CD4-positive, alpha-beta T cell treated with Interleukin-6 for 4 hours (primary cell): ENCODE measurements at regions not wholly inside any gene's neighbourhood (a gene's known extent, or its start where the extent isn't known, plus 50 kb on each side); places are given as distances from the start of the nearest gene placed in this dataset.
"Not testable (repeated sequence)": the region's sequence is repeated elsewhere in the genome, so short reads cannot be mapped to it uniquely, and the experiment has no call there.

Experiments
- DNase-seq: peaks from one replicate; pipeline ENCODE4 v3.0.0-alpha.2; 2020; ENCODE audit warnings: mixed read lengths

GRCh38 chr15:20060838-20061237, 480.8 kb downstream of the GOLGA6L6 start:
- DNase-seq: not testable (repeated sequence)

DNA sequence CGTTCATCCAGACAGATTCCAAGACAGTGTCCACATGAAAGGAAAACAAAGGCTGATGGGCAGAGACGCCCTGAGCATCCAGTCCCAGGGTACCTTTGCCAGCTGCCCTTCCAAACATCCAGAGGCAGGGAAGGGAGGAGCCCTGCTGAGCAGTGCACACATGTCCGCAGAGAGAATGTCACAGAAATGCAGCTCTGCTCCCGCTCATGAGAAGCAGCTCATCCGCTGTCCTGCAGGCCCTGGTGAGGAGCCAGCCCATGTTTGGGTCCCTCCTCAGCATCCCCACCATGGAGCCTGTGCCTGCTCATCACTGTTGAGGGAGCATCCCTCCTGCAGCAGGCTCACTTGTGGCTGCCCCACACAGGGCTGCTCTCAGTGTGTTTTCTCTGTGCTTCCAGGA, 484.7 kb downstream of the GOLGA6L6 start:
- DNase-seq: not testable (repeated sequence)

DNA sequence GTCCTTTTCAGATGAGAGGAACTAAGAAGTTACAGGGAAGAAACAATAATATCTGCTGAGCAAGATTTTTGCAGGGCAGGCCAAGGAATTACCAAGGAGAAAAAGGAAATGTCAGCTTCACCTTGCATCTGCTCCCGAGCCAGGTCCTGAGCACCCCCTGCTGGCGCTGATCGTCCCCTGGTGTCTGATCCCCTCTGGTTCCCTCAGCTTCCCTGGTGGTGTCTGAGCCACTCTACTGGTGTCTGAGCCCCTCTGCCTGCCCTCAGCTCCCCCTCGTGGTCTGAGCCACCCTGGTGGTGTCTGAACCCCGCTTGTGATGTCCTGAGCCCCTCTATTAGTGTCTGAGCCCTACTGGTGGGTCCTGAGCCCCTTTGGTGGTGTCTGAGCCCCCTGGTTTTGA, 485.7 kb downstream of the GOLGA6L6 start:
- DNase-seq: not testable (repeated sequence)

GRCh38 chr15:20048189-20048588, 493.4 kb downstream of the GOLGA6L6 start:
- not testable (repeated sequence) for DNase-seq

DNA sequence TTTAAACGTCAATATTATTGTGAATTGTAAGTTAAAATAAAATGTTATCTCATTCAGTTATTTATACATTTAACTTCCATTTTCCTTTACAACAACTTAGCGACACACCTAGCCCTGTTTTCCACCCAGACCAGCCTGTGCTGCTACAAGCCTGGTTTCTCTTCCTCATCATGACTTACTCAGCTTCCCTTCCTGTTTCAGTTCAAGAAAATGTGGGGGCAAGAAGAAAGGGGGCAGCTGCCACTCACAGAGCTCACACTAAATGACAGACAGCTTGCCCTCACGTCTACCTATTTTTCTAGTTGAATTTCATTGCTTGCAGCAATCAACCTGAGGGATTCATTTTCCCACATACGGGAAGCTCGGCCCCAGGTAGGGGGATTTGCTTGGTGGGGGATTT, 496.4 kb downstream of the GOLGA6L6 start:
- not testable (repeated sequence) for DNase-seq

GRCh38 chr15:20040691-20041090, 500.9 kb downstream of the GOLGA6L6 start:
- not testable (repeated sequence) for DNase-seq

- not testable (repeated sequence) for DNase-seq
Measured at GRCh38 chr15:20025040-20025439, 516.6 kb downstream of the GOLGA6L6 start.

- not testable (repeated sequence) for DNase-seq
Measured at GRCh38 chr15:20022349-20022748, 519.3 kb downstream of the GOLGA6L6 start.

GRCh38 chr15:20021351-20021750, 520.2 kb downstream of the GOLGA6L6 start:
- DNase-seq: not testable (repeated sequence)

GRCh38 chr15:20020588-20020987, 521.0 kb downstream of the GOLGA6L6 start:
- not testable (repeated sequence) for DNase-seq

GRCh38 chr15:20019758-20020157, 521.8 kb downstream of the GOLGA6L6 start:
- not testable (repeated sequence) for DNase-seq

DNA sequence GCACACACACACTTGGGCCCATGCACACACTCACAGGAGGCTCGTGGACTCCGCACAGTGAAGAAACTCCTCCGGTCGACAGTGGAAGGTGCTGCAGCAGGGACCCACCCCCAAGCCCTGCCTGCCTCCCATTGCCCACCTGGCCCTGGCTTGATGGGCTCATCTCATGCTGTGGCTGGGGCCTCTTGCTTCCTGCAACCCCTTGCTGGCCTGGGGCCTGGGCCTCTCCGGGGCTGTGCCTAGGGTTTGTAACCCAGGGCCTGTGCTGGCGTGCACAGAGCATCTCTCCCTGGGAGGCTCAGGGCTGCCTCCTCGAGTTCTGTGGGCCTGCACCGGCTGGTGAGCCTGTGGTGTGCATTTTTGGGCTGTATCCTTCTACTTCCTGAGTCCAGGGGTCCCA, 524.0 kb downstream of the GOLGA6L6 start:
- DNase-seq: not testable (repeated sequence)

GRCh38 chr15:20016941-20017340, 524.7 kb downstream of the GOLGA6L6 start:
- not testable (repeated sequence) for DNase-seq

GRCh38 chr15:20012837-20013236, 528.8 kb downstream of the GOLGA6L6 start:
- DNase-seq: not testable (repeated sequence)

DNA sequence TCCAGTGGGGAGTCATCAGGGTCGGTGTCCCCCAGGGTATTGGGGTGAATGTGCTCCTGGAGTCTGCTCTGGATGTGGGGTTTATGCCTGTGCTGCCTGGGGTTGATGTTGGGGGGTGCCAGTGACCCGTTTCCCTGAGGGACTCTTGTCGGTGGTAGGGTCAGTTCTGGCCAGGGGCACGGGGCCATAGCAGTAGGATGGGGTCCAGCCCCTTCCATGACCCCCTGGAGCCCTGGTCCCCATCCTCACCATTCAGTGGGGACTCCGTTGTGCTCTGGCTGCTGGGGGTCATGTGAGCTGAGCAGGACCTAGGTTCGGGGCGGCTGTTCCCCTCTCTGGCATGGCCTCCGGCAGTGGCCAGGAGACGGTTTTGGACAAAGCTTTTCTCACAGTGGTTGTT, 530.8 kb downstream of the GOLGA6L6 start:
- DNase-seq: not testable (repeated sequence)

DNA sequence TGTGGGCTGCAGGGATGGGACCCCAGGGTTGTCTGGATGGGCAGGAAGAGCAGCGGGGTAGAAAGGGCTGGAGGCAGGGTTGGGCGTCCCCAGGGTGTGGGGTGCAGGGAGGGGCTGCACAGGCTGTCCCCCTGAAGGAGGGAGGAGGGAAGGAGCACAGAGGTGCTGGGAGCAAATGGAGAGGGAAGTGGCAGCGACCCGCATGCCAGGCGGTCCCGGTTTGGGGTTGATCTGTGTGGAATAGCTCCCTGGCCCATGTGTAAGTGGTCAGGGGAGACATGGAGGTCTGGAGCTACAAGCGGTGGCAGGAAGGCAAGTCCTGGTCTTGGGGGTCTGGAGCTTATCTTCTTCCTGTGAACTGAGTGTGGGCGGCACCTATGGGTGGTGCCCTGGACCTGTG, 532.0 kb downstream of the GOLGA6L6 start:
- DNase-seq: not testable (repeated sequence)

DNA sequence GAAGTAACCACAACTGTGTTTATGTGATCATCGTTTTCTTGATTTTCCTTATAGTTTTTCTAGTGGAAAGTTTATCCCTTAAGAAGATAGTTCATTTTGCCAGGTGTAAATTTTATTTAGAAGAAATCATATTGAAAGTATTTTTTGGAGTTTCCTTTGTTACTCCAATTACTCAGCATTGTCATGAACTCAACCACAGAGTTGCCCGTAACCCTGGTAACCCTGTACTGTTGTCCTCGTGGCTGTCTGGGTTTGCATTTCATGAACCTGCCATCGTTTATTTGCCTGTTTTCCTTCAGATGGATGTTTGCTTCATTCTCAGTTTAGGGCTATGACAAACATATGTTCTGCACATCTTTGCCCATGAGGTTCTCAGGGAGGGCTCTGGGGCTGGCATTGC, 534.3 kb downstream of the GOLGA6L6 start:
- not testable (repeated sequence) for DNase-seq

GRCh38 chr15:20003471-20003870, 538.1 kb downstream of the GOLGA6L6 start:
- DNase-seq: not testable (repeated sequence)

DNA sequence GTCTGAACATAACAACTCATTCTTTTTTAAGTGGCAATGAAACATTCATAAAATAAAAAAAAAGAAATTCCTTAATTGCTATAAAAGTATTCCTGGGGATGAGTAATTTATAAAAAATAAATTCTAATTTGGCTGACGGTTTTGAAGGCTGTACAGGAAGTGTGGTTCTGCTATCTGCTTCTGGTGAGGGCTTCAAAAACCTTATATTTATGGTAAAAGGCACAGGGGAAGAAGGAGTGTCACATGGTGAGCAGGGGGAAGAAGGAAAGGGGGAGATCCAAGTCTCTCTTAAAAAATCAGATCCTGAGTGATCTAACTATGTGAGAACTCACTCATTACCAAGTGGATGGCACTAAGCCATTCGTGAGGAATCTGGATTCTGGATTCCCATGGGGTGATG, 539.0 kb downstream of the GOLGA6L6 start:
- not testable (repeated sequence) for DNase-seq

DNA sequence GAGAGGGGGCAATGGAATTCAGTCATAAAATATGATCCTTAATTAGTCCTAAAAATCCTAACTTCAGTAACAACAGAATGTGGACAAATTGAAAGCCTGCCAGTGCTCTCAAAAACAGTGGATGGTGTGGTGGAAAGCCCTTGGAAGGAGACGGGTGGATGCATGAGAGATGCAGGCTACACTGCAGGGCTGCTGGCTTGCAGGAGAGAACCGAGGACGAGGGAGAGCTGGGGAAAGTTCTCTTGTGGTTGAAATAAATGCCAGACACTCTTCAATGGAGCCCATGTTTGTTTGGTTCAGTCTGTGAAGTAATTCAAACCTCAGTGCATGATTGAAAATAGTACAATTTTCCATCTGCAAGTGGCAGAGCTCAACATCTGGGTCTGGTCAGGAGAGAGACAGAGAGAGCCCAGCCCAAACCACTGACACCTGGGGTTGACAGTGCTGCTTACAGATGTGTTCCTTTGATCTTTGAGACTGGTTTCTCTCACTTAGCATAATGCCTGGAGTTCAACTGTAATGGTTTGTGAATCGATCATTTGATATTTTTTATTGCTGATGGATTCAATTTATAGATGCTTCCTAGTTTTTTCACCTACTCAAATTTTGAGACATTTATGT, 544.9 kb downstream of the GOLGA6L6 start:
- DNase-seq: not testable (repeated sequence)

GRCh38 chr15:19995296-19995695, 546.3 kb downstream of the GOLGA6L6 start:
- DNase-seq: not testable (repeated sequence)

DNA sequence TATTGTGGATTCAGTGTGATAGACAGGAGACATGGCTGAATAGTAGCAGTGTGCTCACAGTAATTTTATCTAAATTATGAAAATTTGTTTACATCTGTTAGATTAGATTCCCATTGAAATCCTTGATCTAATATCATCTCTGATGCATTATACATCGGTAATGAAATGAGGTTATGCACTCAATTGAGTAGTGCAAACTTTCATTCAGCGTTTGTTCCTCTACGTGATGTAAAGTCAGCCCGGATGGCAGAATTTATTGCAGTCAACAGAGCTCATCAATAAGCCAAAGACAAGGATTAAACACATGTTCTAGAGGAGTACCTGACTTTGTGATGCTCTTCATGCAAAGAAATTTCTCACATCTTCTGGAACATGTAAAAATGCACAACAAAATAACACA, 549.2 kb downstream of the GOLGA6L6 start:
- no peak for DNase-seq

DNA sequence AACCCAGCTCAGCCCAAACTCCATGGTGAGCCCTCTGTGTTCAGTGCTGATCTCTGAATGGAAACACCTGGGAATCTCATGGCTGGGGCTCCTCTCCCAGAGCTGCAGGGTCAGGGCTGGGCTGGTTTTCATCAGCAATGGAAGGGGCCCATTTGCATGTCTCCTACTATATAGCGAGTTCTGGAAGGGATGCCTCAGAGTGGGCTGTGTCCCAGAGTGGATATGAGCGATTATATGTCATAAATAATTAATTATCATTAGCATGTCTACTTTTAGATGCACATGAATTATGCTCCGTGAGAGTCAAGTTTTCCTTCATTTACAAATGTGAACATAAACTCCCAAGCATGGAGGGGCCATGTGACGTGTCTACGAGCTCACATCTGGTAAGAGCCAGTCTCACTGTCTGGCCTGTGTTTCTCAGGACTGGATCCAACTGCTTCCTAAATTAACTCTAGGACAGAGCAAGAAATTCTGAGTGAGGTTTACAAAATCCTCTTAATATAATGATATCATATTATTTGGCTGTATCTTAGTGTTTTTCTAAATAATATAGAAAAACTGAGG, 553.4 kb downstream of the GOLGA6L6 start:
- no peak for DNase-seq

- no peak for DNase-seq
Measured at GRCh38 chr15:19987389-19988048, 554.1 kb downstream of the GOLGA6L6 start.
